IMR-90 (cell line): ENCODE measurements at regions not wholly inside any gene's neighbourhood (a gene's known extent, or its start where the extent isn't known, plus 50 kb on each side); places are given as distances from the start of the nearest gene placed in this dataset.

ENCODE experiments used
- POLR2A ChIP-seq: IDR thresholded peaks from 2 replicates; pipeline ENCODE4 v1.6.1; 2012; ENCODE audit warnings: mild to moderate bottlenecking, low read depth, low read length
- TF ChIP-seq, protein P1 (sequence below): conservative IDR thresholded peaks from 2 replicates; pipeline ENCODE4 v1.5.1; 2012; ENCODE audit warnings: mild to moderate bottlenecking, low read depth, low read length, improper control_type of control experiment

DNA sequence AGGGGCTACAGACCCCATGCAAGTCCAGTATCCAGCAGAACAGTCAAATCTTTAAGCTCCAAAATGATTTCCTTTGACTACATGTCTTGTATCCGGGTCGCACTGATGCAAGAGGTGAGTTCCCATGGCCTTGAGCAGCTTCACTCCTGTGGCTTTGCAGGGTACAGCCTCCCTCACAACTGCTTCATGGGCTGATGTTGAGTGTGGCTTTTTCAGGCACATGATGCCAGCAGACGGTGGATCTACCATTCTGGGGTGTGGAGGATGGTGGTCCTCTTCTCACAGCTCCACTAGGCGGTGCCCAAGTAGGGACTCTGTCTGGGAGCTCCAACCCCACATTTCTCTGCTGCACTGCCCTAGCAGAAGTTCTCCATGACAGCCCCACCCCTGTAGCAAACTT lies 208.4 kb downstream of the INSIG2 start:
- TF ChIP-seq, protein P1, sequence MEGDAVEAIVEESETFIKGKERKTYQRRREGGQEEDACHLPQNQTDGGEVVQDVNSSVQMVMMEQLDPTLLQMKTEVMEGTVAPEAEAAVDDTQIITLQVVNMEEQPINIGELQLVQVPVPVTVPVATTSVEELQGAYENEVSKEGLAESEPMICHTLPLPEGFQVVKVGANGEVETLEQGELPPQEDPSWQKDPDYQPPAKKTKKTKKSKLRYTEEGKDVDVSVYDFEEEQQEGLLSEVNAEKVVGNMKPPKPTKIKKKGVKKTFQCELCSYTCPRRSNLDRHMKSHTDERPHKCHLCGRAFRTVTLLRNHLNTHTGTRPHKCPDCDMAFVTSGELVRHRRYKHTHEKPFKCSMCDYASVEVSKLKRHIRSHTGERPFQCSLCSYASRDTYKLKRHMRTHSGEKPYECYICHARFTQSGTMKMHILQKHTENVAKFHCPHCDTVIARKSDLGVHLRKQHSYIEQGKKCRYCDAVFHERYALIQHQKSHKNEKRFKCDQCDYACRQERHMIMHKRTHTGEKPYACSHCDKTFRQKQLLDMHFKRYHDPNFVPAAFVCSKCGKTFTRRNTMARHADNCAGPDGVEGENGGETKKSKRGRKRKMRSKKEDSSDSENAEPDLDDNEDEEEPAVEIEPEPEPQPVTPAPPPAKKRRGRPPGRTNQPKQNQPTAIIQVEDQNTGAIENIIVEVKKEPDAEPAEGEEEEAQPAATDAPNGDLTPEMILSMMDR, result no peak
- no peak for TF ChIP-seq POLR2A
